Esophagus muscularis mucosa (tissue), 4 donors: ENCODE measurements at regions not wholly inside any gene's neighbourhood (a gene's known extent, or its start where the extent isn't known, plus 50 kb on each side); places are given as distances from the start of the nearest gene placed in this dataset.

Experiments
- CTCF ChIP-seq, 3 experiments: fragments of 200-600 bp in 2 of 3; fragments of 450-650 bp in 1 of 3; sonication (generic) in 2 of 3; IDR thresholded peaks; one replicate each; pipeline ENCODE4 v1.5.1; 2017 to 2019; ENCODE audit warnings: antibody characterized with exemption in 3 of 3, mild to moderate bottlenecking in 2 of 3, moderate library complexity in 1 of 3
- EP300 ChIP-seq: sonication (generic); formaldehyde crosslinking; IDR thresholded peaks from one replicate; pipeline ENCODE4 v1.6.1; 2017; ENCODE audit warnings: antibody characterized with exemption
- POLR2A ChIP-seq: fragments of 450-650 bp; IDR thresholded peaks from one replicate; pipeline ENCODE4 v1.6.1; 2017; ENCODE audit warnings: antibody characterized with exemption, moderate library complexity, mild to moderate bottlenecking, low read depth

DNA sequence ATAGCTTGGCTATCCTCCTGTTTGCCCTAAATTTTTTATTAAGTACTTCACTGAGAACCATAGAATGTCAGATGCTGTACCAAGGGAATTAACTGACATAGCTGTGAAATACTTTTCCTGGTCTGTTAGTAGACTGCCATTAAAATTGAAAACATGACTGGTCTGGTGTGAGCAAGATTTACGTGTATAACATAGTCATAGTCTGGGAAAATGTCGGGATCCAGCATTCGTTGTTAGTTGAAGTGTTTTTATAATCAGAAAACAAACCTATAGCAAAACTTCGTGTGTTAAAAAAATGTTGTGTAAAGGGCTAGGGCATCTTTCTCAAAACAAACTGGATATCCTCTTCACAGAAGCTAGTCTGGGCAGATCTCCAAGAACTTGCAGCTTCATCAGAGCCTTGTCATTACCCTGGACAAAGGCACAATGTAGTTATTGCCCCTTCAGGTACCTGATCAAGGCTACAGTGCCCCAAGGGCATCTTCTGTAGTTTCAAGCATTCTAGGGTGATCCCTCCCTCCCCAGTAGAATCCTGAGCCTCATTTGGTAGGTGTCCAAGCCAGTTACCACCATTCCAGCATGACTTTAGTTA lies 454.2 kb upstream of the SGCD start:
- TF ChIP-seq CTCF (IDR thresholded peaks at IDR 0.05) (no peak), POLR2A (no peak), EP300 (no peak)
